Neutrophil (primary cell): ENCODE measurements at regions not wholly inside any gene's neighbourhood (a gene's known extent, or its start where the extent isn't known, plus 50 kb on each side); places are given as distances from the start of the nearest gene placed in this dataset.

Experiments
- H3K27ac ChIP-seq: fragments of 200-600 bp; sonication (generic); 2 replicates; pipeline ENCODE4 v1.5.1; 2016; ENCODE audit warnings: mild to moderate bottlenecking, moderate library complexity
- H3K27me3 ChIP-seq: fragments of 200-600 bp; sonication (generic); 2 replicates; pipeline ENCODE4 v1.6.0; 2016; ENCODE audit warnings: mild to moderate bottlenecking
- H3K36me3 ChIP-seq: fragments of 200-600 bp; sonication (generic); 2 replicates; pipeline ENCODE4 v1.5.1; 2017
- H3K4me1 ChIP-seq, 2 experiments: fragments of 200-600 bp in 1 of 2; sonication (generic) in 1 of 2; 1 replicate in 1 of 2; 2 replicates in 1 of 2; pipeline versions ENCODE4 v1.5.1 to v1.6.1; 2013 to 2016; ENCODE audit warnings: low read depth in 1 of 2, low read length in 1 of 2, mild to moderate bottlenecking in 1 of 2, moderate library complexity in 1 of 2; ENCODE audit not compliant: control insufficient read depth in 1 of 2, insufficient read depth in 1 of 2
- H3K4me3 ChIP-seq, 2 experiments: fragments of 200-600 bp in 1 of 2; sonication (generic) in 1 of 2; 1 replicate in 1 of 2; 2 replicates in 1 of 2; pipeline ENCODE4 v1.5.1; 2013 to 2016; ENCODE audit warnings: low read depth in 1 of 2, low read length in 1 of 2, mild to moderate bottlenecking in 1 of 2, moderate library complexity in 1 of 2
- H3K9me3 ChIP-seq: fragments of 200-600 bp; sonication (generic); 2 replicates; pipeline ENCODE4 v1.5.1; 2016
- TF ChIP-seq, protein P1 (sequence below): fragments of 200-600 bp; sonication (generic); IDR thresholded peaks from 2 replicates; pipeline ENCODE4 v1.5.1; 2016; ENCODE audit warnings: antibody characterized with exemption

DNA sequence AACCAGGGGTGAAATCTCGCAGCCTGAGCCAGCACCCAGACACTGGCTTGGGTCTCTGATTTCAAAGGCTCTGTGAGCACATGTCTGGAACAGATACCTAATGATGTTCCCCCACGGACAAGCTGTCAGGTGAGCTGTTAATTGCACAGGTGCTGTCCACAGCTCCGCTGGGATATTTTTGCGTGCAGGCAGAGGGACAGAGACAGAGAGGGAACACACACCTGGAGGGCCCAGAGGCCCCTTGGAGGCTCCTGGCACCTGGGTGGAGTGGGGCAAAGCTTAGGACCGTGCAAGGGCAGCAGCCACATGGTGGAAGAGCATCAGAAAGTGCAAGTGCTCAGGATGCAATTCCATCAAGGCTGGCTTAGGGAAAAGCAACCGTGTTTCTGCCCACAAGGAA lies 57.3 kb downstream of the ARL6IP4 start:
- no peak overlapping the region for H3K4me3 ChIP-seq
- H3K27ac ChIP-seq: no peak overlapping the region
- H3K27me3 ChIP-seq: no peaks in the 10 kb centered on the region
- peaks cover 15 to 20% of the 10 kb centered on the region in 2 experiments for H3K4me1 ChIP-seq
- no peaks in the 10 kb centered on the region for H3K36me3 ChIP-seq
- H3K9me3 ChIP-seq: no peaks in the 10 kb centered on the region
- TF ChIP-seq, protein P1, sequence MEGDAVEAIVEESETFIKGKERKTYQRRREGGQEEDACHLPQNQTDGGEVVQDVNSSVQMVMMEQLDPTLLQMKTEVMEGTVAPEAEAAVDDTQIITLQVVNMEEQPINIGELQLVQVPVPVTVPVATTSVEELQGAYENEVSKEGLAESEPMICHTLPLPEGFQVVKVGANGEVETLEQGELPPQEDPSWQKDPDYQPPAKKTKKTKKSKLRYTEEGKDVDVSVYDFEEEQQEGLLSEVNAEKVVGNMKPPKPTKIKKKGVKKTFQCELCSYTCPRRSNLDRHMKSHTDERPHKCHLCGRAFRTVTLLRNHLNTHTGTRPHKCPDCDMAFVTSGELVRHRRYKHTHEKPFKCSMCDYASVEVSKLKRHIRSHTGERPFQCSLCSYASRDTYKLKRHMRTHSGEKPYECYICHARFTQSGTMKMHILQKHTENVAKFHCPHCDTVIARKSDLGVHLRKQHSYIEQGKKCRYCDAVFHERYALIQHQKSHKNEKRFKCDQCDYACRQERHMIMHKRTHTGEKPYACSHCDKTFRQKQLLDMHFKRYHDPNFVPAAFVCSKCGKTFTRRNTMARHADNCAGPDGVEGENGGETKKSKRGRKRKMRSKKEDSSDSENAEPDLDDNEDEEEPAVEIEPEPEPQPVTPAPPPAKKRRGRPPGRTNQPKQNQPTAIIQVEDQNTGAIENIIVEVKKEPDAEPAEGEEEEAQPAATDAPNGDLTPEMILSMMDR: no peak

DNA sequence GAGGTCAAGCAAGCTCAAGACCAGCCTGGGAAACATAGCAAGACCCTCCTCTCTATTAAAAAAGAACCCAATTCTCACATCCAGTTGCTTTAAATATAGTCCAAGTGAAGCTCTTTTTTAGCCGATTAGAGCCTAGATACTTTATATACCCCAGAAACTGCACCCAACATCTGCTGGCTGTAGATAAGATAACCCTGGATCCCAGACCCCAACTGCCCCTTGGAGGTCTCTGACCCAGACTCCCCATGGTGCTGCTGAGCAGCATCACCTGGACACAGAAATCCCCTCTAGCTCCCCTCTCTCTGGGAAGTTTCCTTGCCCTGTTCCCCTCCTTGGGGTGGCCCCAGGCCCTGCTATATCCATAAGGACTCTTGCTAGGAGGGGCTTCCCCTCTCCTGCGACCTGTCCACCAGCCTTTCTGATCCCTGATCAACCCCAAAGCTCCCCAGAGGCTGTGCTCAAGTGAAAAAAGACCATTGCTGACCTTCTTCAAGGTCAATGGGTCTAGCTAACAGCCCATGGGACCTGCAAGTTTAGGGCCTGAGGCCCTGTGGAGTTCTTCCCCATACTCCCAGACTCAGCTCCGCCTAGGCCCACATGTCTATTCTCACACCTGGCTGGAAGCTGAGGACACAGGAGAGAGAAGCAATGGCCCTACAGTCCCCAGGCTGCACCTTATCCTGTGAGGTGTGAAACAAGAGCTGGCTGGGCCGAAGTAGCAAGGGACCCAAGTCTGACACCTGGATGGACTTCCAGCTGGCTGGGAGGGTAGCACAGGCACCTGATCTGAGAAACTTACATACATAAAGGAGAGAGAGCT lies 56.2 kb downstream of the ARL6IP4 start:
- H3K4me3 ChIP-seq: no peak overlapping the region
- H3K36me3 ChIP-seq: no peaks in the 10 kb centered on the region
- no peak overlapping the region for H3K27ac ChIP-seq
- TF ChIP-seq, protein P1: no peak
- H3K27me3 ChIP-seq: no peaks in the 10 kb centered on the region
- no peaks in the 10 kb centered on the region for H3K9me3 ChIP-seq
- peaks cover 15 to 21% of the 10 kb centered on the region in 2 experiments for H3K4me1 ChIP-seq

DNA sequence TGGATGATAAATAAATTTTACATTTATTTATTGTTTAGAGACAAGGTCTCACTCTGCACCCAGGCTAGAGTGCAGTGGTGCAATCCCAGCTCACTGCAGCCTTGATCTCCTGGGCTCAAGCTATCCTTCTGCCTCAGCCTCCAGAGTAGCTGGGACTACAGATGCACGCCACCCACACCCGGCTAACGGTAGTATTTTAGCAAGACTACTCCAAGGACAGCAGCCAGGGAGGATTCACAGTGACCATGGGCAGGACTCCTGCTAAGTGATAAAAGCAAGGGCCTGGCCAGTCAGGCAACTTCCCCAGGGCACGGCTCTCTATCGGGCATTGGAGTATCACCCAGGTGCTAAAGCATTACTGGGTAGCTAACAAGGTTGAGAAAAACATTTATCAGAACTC lies 55.4 kb downstream of the ARL6IP4 start:
- Histone ChIP-seq H3K27me3 (no peaks in the 10 kb centered on the region), H3K36me3 (no peaks in the 10 kb centered on the region), H3K4me3 (no peak overlapping the region), H3K27ac (no peak overlapping the region), H3K9me3 (no peaks in the 10 kb centered on the region), H3K4me1 (peaks cover 15 to 21% of the 10 kb centered on the region in 2 experiments)
- TF ChIP-seq, protein P1: no peak

DNA sequence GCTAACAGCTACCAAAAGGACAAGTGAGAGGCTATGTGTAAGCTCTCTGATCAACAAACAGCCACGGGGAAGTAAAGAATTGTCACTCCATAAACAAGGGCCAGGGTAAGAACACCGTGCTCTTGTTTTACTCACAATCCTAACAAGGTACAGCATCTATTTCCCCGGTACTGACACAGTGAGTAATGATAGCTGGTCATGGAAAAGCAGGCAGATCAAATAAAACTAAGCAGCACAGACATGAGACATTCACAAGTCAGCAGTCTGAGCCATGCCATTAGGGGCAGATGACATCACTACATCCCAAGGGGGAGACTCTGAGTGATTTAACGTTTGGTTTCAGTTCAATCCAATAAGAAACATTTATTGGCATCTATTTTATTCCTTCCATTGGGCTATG lies 54.4 kb downstream of the ARL6IP4 start:
- Histone ChIP-seq H3K9me3 (no peaks in the 10 kb centered on the region), H3K4me1 (peaks cover 15 to 21% of the 10 kb centered on the region in 2 experiments), H3K27ac (no peak overlapping the region), H3K27me3 (no peaks in the 10 kb centered on the region), H3K4me3 (no peak overlapping the region), H3K36me3 (no peaks in the 10 kb centered on the region)
- TF ChIP-seq, protein P1: no peak

DNA sequence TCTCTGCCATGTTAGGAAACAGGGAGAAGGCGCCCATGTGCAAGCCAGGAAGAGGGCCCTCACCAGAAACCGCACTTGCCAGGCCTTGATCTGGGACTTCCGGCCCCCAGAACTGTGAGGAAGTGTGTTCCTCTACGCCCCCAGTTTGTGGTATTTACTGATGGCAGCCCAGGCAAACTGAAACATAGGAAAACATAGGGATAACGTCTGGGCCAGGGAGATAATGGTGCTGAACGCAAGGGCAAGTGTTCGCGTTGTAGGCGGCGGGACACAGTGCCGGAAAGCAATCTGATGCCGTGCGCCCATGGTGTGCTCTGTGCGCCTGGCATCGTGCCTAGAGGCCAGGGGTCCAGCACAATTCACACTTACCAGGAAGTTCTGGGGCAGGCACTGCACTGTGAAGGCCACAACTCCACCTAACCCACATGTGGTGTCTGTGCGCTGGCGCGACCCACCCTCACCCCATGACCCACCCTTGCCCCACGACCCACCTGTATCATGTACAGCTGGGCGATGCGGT lies 53.6 kb downstream of the ARL6IP4 start:
- Histone ChIP-seq H3K9me3 (no peaks in the 10 kb centered on the region), H3K4me3 (no peak overlapping the region), H3K4me1 (peaks cover 15 to 21% of the 10 kb centered on the region in 2 experiments), H3K27me3 (no peaks in the 10 kb centered on the region), H3K36me3 (no peaks in the 10 kb centered on the region), H3K27ac (no peak overlapping the region)
- TF ChIP-seq, protein P1: no peak
